Stimulated activated CD8-positive, alpha-beta memory T cell treated with anti-CD3 and anti-CD28 coated beads, Interleukin-12 subunit alpha, Interleukin-12 subunit beta, amount 100 ng/mL, for 4 hours (primary cell): ENCODE measurements at regions not wholly inside any gene's neighbourhood (a gene's known extent, or its start where the extent isn't known, plus 50 kb on each side); places are given as distances from the start of the nearest gene placed in this dataset.

Experiments
- DNase-seq: peaks from one replicate; pipeline ENCODE4 v3.0.0-alpha.2; 2020; ENCODE audit warnings: low read depth

- no peak for DNase-seq
Observed at GRCh38 chr10:21084700-21085099, 187.6 kb upstream of the NEBL start.

DNA sequence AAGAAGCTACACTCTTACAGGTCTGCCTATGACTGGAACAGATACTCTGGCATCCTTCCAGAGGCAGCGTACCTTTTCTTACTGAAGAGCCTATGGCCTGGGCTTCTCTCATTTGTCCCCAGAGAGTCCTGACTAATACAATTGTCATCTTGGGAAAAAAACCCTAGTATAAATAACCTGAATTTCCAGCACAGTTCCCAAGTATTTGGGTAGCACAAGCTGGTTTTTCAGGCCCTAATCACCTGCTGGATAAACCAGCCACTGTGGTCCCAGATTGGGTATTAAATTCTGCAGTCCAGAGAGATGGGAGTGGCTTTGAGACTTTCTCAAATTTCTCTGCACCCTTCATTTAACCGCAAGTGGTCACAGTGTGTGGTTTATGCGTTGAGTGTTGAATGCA lies 186.8 kb upstream of the NEBL start:
- DNase-seq, result no peak

DNA sequence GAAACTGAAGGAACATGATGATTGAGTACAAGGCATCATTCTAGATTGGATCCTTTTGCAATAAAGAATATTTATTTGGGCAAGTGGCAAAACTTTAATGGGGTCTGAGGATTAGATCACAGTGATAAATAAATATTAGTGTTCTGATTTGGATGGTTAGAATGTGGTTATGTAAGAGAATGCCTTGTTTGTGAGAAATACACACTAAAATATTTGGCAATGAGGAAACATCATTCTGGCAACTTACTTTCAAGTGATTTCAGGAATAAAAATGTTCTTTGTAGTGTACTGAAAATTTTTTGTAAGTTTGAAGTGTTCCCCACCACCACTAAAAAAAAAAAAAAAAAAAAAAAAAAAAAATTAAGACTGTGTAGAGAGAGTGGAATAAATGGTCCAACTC lies 185.1 kb upstream of the NEBL start:
- DNase-seq, result no peak

- DNase-seq, result no peak
Observed at GRCh38 chr10:21080261-21080660, 183.2 kb upstream of the NEBL start.

GRCh38 chr10:21079330-21079658 lies 182.2 kb upstream of the NEBL start:
- DNase-seq, result no peak

DNA sequence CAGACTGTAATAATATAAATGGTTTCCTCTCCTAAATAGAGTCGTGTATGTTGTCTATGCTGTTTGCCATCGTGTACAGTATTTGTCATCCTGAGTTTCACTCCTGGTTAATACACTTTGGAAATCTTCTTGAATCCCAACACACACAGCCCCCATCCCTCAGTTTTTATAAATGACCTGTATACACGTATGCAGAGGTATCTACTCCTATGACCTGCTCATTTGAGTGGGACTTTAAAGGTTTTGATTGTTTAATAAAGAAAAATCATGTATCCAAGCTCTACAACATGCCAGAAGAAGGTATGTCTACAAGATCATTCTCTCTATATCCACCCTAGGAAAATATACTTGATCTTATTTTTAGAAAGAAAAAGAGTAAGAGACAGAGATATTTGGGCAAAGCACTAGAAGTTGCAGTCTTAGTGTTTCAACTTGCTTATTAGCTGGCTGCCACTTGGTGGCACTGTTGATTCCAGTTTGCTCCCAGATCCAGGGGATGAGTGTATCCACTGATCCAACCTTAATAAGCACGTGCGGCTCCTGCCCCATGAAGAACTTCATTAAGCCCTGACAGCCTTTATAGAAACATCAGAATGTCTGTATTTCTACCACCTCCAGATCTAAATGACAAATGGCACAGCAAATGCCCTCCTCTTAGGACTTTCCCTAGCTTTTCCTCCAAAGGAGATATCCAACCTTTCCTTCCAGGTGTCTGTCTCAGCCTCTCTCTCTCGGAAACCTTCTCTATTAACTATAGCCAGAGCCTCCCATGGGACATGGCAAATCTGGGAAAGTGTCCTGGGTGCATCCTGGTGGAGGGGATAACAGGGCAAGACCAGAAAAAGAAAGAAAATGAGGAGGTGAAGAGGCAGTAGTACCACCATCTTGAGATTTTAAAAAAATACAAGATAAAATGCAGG lies 181.6 kb upstream of the NEBL start:
- DNase-seq, result no peak

- DNase-seq, result no peak
Observed at GRCh38 chr10:21077681-21078080, 180.6 kb upstream of the NEBL start.

- no peak for DNase-seq
Observed at GRCh38 chr10:21076381-21076780, 179.3 kb upstream of the NEBL start.

DNA sequence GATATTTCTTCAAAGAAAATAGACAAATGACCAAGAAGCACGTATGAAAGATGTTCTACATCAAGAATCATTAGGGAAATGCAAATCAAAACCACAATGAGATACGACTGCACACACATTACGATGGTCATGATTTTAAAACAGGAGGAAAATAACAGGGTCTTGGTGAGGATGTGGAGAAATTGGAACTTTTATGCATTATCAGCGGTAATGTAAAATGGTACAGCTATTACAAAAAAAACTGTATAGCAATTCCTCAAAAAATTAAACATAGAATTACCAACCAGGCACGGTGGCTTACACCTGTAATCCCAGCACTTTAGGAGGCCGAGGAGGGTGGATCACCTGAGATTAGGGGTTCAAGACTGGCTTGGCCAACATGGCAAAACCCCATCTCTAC lies 178.8 kb upstream of the NEBL start:
- DNase-seq, result no peak

DNA sequence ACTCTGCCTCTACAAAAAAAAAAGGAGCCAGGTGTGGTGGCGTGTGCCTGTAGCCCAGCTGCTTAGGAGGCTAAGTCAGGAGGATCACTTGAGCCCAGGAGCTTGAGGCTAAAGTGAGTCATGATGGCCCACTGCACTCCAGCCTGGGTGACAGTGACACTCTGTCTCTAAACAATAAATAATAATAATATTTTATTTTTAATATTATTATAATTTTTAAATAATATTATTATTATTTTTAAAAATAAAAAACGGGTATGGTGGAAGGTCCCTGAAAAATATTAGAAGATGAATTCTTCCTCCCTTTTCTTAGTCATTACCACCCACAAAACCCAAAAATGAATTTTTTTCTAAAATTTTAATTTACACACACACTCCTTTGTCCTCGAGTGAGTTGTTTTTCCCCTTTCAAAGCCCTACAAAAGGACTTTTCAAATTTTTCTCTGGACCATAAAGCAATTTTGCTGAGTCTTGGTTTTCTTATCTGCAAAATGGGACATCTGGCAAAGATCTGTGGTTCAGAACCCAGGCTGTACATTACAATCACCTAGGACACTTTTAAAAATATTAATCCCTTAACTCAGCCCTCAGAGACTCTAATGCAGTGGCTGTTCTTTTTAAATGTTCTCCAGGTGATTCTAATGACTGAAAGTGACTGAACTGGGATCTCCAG lies 174.0 kb upstream of the NEBL start:
- DNase-seq, result no peak

GRCh38 chr10:21069929-21070700 lies 173.0 kb upstream of the NEBL start:
- DNase-seq, result no peak

- DNase-seq, result no peak
Observed at GRCh38 chr10:21069278-21069677, 172.2 kb upstream of the NEBL start.

DNA sequence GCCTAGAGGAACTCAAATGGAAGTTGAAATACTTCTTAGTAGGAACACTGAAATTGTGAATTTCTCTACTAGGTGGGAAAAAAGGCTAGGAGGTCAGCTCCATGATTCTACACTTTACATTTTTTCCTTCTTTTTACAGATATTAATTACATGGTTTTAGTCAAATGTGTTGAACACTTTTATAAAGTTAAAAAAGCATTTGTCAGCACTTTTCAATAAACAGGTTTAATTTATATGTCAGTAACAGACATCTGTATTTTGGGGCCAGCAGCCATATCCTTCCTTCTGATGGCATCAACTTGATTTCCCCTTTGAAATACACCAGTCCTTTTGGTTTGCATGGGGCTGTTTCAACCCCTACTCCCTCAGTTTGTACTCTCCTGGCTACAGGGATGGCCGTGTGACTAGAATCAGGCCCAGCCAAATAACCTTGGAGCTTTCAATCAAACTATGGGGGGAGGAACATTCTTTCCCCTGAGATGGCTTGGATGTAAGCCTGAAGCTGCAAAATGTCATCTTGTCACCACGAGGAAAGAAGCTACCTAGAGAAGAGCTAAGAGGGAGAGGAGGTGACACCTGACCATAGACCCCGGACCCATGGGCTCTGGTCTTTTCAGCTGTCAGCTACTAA lies 171.0 kb upstream of the NEBL start:
- no peak for DNase-seq

DNA sequence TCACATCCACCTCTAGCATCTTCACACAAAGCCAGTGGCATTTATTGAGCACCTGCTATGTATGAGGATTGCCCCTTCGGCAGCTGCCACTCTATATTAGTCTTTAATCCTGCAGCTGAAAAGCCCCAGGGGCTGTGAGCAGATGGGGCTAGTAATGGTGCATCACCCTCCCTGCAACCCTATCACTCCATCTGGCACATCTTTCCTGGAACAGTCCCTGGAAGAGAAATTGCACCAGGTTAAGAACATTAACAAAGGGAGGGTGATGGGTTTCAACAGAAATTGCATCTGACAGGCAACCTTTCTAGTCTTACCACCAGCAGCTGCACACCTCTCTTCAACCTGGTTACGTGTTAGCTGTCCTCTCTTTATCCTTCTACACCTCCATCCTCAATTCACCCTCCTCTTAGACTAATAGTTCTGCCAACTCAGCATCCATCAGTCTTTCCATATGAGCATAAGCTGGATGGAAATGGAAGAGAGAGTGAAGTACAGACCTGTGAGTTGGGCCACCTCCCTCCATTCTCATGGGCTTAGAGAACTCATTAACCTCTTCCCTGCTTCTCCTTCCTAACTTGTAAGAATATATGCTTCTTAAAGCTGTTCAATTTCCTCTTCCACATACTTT lies 168.6 kb upstream of the NEBL start:
- no peak for DNase-seq

DNA sequence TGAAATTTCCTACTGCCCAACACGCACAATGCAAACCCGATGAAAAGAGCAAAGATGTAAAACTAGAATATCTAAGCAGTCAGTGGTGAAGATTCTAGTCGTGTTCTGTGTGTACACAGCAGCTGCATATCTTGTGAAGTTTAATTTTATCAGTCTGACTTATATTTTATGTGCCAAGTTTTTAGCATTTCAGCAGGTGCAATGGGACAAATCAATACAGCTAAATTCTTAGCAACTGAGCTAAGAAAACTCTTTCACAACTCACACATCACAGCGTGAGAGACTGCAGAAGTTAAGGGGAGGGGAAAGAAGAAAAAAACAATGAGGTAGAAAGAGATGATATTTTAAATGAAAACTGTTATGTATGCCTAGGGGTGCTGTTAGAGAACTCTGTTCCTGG lies 164.9 kb upstream of the NEBL start:
- no peak for DNase-seq

- DNase-seq, result no peak
Observed at GRCh38 chr10:21061184-21061583, 164.1 kb upstream of the NEBL start.

DNA sequence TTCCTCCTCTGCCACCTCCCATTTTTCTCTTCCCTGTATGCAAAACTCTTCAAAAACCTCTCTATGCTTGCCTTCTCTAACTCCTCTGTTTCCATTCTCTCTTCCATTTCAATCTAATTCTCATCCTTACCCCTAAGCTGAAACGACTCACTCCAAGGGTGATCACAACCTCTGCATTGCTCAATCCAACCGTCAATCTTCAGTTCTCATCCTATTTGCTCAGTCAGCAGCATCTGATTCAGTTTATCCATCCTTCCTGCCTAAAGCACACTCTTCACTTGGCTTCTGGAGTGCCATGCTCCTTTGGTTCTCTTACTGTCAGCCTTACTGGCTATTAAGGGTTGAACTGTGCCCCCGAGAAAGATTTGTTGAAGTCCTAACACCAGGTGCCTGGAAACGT lies 163.5 kb upstream of the NEBL start:
- no peak for DNase-seq

- no peak for DNase-seq
Observed at GRCh38 chr10:21057989-21058388, 160.9 kb upstream of the NEBL start.

- no peak for DNase-seq
Observed at GRCh38 chr10:21057436-21057835, 160.3 kb upstream of the NEBL start.

DNA sequence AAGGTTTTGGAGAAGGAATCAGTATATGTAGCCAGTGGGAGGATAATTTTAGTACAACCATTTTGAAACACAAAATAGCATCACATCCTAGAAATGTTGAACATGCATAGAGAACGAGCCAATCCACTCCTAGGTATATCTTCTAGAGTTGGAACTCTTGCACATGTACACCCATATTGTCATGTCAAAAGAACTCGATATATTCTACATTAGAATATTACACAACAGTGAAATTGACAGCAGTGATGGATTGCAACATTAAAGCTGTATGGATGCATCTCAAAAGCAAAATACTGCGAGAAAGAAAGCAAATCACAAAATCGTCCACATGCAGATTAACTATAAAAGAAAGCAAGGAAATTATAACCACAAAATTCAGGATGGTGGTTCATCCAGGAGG lies 159.3 kb upstream of the NEBL start:
- DNase-seq, result no peak

- DNase-seq, result no peak
Observed at GRCh38 chr10:21055339-21056135, 158.4 kb upstream of the NEBL start.
